Fibroblast of the aortic adventitia (primary cell): ENCODE measurements at regions not wholly inside any gene's neighbourhood (a gene's known extent, or its start where the extent isn't known, plus 50 kb on each side); places are given as distances from the start of the nearest gene placed in this dataset.
"Not testable (repeated sequence)": the region's sequence is repeated elsewhere in the genome, so short reads cannot be mapped to it uniquely, and the experiment has no call there.

Experiments used
- DNase-seq: peaks from one replicate; pipeline ENCODE4 v3.0.0-alpha.2; 2010; ENCODE audit warnings: low read depth
- H3K4me3 ChIP-seq: 2 replicates; pipeline ENCODE4 v1.5.1; 2011; ENCODE audit warnings: low read depth, mild to moderate bottlenecking, control low read depth, low read length, moderate library complexity
- TF ChIP-seq, protein P1 (sequence below): IDR thresholded peaks from 2 replicates; pipeline ENCODE4 v1.5.1; 2011; ENCODE audit warnings: mild to moderate bottlenecking, low read length, control low read depth, inconsistent platforms; ENCODE audit not compliant: insufficient read depth

DNA sequence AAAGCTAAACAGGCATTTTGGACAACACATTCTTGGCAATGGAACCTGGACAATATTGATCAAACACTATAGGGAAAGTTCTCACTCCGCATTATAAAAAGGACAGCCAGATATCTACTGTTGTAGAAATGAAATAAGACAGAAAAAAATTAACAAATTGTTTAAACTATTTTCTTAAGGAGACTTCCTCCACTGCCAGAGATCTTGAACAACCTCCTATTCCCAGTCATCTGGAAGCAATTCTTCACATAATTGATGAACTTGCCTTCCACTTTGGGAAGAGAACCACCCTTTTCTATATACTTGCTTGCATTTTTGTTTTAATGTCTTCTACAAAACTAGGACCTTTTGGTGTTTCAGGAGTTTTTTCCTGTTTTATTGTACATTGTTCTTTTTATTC, 216.1 kb downstream of the CASP12 start:
- H3K4me3 ChIP-seq, result no peak overlapping the region
- TF ChIP-seq, protein P1, sequence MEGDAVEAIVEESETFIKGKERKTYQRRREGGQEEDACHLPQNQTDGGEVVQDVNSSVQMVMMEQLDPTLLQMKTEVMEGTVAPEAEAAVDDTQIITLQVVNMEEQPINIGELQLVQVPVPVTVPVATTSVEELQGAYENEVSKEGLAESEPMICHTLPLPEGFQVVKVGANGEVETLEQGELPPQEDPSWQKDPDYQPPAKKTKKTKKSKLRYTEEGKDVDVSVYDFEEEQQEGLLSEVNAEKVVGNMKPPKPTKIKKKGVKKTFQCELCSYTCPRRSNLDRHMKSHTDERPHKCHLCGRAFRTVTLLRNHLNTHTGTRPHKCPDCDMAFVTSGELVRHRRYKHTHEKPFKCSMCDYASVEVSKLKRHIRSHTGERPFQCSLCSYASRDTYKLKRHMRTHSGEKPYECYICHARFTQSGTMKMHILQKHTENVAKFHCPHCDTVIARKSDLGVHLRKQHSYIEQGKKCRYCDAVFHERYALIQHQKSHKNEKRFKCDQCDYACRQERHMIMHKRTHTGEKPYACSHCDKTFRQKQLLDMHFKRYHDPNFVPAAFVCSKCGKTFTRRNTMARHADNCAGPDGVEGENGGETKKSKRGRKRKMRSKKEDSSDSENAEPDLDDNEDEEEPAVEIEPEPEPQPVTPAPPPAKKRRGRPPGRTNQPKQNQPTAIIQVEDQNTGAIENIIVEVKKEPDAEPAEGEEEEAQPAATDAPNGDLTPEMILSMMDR, result no peak
- DNase-seq, result no peak

DNA sequence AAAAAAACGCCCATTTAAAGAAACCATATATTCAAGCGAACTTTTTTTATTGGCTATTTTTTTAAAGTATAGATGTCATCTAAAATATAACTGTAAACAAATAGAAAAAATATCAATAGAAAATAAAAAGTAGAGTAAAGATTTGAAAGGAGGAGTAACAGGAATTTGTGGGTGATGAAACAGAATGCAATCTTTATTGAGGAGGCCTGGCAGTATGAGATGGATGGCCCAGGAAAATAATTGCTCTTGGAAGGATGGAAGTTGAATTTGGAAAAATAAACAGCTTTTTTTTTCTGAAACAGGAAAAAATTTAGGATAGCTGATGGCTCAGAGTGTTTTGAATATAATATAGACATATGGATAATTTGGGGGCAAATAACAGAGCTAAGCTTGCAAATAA, 219.0 kb downstream of the CASP12 start:
- peak; percentile 25 for DNase-seq
- no peak overlapping the region for H3K4me3 ChIP-seq
- TF ChIP-seq, protein P1, result no peak

DNA sequence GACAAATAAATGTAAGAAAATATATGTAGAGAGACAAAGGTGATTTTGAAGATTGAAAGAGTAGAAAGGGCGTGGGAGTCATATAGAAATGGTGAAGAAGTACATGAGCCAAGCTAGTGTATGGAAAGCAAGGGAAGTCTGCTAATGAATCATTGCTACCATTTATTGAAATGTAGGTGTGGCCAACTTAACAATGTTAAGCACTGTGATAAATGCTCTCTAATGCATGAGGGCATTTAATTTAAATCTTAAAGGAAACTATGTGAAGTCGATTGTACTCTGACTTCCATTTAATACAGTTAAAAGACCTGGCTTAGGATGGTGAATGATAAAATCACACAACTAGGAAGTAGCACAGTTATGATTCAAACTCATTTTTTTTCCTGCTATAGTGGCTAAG, 219.9 kb downstream of the CASP12 start:
- TF ChIP-seq, protein P1, result no peak

DNA sequence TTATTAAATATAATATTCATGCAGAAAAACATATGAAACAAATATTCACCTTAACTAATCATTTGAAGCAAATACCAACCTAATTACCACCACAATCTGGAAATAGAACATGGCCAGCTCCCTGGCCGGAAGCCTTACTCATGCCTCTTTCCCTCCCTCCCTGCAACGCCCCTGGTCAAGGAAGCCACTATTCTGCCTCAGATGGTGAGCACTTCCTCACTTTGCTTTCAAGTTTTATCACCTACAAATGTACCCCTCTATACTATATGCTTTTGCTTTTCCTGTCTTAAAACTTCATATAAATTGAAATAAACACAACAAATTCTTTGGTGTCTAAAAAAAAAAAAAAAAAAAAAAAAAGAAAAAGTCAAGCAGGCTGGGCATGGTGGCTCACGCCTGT, 221.2 kb downstream of the CASP12 start:
- DNase-seq, H3K4me3 ChIP-seq: not testable (repeated sequence)

More for the DNA sequence above, 219.9 kb downstream of the CASP12 start:
- DNase-seq, result no peak
- H3K4me3 ChIP-seq, result no peak overlapping the region

- TF ChIP-seq, protein P1, result no peak
- no peak for DNase-seq
- no peak overlapping the region for H3K4me3 ChIP-seq
Measured at GRCh38 chr11:104672897-104673296, 225.4 kb downstream of the CASP12 start.

DNA sequence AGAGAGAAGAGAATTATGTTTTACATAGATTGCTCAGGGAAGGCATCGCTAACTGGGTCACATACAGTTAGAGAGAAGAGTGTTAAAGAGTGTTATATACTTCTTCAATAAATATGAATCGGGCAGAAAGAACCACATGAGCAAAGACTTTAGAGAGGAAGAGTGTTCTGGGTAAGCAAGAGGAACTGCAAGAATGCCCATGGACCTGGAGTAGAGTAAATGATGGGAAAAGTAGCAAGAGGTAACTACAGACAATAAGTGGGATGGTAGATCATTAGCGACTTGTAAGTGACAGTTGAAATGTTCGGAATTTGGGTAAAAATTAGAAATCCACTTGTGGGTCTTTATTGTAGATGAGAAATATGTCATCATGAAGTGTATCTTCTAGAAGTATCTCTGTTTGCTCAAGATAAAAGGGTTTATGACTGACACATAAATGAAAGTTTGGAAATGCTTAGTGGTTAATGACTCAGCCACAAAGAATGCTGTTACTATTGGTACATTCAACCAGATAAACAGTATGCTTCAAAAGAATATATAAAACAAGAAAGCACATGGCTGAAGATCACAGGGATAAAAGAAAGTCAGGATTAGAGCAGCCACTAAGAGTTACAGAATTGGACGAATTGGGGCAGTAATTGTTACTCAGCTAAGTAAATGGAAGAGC, 229.3 kb downstream of the CASP12 start:
- TF ChIP-seq, protein P1, result no peak
- peak; percentile 82 for DNase-seq
- H3K4me3 ChIP-seq, result no peak overlapping the region

DNA sequence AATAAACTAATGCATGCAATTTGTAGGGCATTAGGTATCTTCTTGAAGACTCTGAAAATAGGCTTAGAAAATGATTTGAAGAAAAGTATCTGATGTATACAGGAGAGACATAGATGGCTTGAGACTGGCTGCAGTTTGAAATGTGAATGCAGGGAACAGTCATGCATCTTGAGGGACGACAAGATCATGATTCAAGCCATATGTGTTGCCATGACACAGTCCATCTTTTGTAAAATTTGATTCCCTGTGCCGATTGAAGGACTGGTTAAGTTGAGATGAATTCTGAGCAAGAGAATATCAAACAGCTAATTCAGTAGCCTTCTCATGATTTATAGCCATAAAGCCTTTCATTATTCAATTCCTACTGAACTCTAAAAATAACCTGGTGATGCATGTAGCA, 231.6 kb downstream of the CASP12 start:
- TF ChIP-seq, protein P1, result no peak
- H3K4me3 ChIP-seq, result no peak overlapping the region
- no peak for DNase-seq
